ENCODE measurements at regions not wholly inside any gene's neighbourhood (a gene's known extent, or its start where the extent isn't known, plus 50 kb on each side); places are given as distances from the start of the nearest gene placed in this dataset.

GRCh38 chr21:41052820-41053555 is 115.0 kb upstream of the BACE2 start:
- no peak for DNase-seq (ENCODE audit: low read depth)
- no peak overlapping the region for H3K4me3 ChIP-seq (ENCODE audit: low read depth, low read length)
- no peak for TF ChIP-seq CTCF (IDR thresholded peaks at IDR 0.05; ENCODE audit: insufficient read depth, low read depth, low read length, missing control alignments)

- DNase-seq (ENCODE audit: low read depth), result no peak
- no peak overlapping the region for H3K4me3 ChIP-seq (ENCODE audit: low read depth, low read length)
- TF ChIP-seq CTCF (IDR thresholded peaks at IDR 0.05; ENCODE audit: insufficient read depth, low read depth, low read length, missing control alignments), result no peak
Observed at GRCh38 chr21:41054018-41054578, 113.9 kb upstream of the BACE2 start.

GRCh38 chr21:41055266-41055665 is 112.7 kb upstream of the BACE2 start:
- H3K4me3 ChIP-seq (ENCODE audit: low read depth, low read length), result no peak overlapping the region
- no peak for DNase-seq (ENCODE audit: low read depth)
- no peak for TF ChIP-seq CTCF (IDR thresholded peaks at IDR 0.05; ENCODE audit: insufficient read depth, low read depth, low read length, missing control alignments)

DNA sequence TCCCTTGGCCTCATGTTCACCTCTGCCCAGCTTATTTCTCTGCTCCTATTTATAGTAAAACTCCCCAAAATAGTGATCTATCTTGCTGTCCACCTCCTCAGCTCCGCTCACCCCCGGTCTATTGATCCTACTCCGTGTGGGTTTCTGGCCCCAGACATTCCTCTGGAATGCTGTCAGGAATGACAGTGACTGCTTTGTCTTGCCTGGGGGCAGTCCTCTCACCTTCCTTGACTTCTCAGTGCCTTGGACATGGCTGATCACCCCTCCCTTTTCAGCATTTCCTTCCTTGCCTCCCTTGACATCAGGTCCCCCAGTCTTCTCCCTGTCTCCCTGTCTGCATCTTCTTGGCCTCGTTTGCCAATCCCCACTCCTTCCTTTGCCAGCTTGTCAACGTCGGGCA is 108.1 kb upstream of the BACE2 start:
- H3K4me3 ChIP-seq (ENCODE audit: low read depth, low read length), result no peak overlapping the region
- no peak for DNase-seq (ENCODE audit: low read depth)
- TF ChIP-seq CTCF (IDR thresholded peaks at IDR 0.05; ENCODE audit: insufficient read depth, low read depth, low read length, missing control alignments), result no peak

DNA sequence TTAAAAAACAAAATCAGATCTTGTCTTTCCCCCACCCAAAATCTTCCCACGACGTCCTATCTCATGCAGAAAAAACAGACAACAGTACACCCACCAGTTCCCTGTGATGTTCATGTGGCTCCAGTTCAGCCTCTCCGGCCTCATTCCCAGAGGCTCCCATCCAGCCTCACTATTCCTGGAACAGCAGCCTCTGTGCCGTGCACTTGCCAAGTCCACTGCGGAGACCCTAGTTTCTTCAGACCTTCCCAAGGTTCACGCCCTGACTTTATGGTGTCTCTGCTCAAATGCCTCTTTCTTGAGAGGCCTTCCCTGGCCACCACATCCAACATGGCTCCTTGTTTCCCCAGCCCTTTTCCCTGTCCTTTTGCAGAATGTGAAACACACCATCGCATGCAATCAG is 106.3 kb upstream of the BACE2 start:
- no peak for TF ChIP-seq CTCF (IDR thresholded peaks at IDR 0.05; ENCODE audit: insufficient read depth, low read depth, low read length, missing control alignments)
- H3K4me3 ChIP-seq (ENCODE audit: low read depth, low read length), result no peak overlapping the region
- no peak for DNase-seq (ENCODE audit: low read depth)

DNA sequence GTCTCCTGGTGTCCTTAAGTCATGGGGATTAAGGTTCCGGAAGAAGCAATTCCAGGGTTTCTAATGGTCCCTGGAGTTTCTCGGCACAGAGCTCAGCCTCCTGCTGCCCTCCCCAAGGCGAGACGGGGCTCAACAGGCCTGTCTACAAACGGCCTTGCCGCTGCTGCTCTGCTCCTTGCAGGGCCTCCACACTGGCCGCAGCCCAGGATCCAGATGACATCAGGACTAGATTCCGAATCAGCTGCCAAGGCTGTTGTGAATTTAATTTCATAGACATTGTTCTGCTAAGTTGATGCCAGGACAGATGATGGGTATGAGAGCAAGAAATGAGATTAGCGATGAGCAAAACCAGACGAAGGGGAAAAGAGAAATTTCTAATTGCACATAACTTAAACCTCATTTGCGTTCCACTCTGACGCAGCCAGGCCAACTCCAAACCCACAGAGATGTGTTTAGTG is 103.6 kb upstream of the BACE2 start:
- no peak for DNase-seq (ENCODE audit: low read depth)
- no peak for TF ChIP-seq CTCF (IDR thresholded peaks at IDR 0.05; ENCODE audit: insufficient read depth, low read depth, low read length, missing control alignments)

DNA sequence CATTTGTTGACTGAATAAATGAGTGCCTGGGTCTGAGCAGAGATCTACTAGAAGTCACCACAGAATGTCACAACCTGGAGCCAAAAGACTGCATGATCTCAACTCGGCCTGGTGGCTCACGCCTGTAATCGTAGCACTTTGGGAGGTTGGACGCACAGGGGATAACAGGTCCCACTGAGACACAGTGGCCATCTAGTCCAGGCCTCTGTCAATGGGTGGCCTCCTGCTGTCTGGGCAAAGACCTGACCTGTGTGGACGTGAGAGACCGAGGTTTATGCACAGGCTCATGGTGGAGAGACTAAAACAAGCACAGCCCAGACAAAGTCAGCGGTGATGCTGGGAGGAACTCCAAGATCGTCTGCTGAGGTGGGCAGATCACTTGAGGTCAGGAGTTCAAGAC is 103.0 kb upstream of the BACE2 start:
- DNase-seq (ENCODE audit: low read depth), result no peak
- TF ChIP-seq CTCF (IDR thresholded peaks at IDR 0.05; ENCODE audit: insufficient read depth, low read depth, low read length, missing control alignments), result no peak
- H3K4me3 ChIP-seq (ENCODE audit: low read depth, low read length), result no peak overlapping the region

More for the DNA sequence above, 103.6 kb upstream of the BACE2 start:
- H3K4me3 ChIP-seq (ENCODE audit: low read depth, low read length), result no peak overlapping the region
